ENCODE measurements at regions not wholly inside any gene's neighbourhood (a gene's known extent, or its start where the extent isn't known, plus 50 kb on each side); places are given as distances from the start of the nearest gene placed in this dataset.
"Not testable (repeated sequence)": the region's sequence is repeated elsewhere in the genome, so short reads cannot be mapped to it uniquely, and the experiment has no call there.

DNA sequence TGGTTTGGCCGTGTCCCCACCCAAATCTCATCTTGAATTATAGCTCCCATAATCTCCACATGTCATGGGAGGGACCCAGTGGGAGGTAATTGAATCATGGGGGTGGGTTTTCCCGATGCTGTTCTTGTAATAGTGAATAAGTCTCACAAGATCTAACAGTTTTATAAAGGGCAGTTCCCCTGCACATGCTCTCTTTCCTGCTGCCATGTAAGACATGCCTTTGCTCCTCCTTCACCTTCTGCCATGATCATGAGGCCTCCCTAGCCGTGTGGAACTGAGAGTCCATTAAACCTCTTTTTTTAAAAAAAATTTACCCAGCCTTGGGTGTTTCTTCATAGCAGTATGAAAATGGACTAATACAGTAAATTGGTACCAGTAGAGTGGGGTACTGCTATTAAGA lies 510.6 kb upstream of the FANCL start:
- TF ChIP-seq, protein P1, sequence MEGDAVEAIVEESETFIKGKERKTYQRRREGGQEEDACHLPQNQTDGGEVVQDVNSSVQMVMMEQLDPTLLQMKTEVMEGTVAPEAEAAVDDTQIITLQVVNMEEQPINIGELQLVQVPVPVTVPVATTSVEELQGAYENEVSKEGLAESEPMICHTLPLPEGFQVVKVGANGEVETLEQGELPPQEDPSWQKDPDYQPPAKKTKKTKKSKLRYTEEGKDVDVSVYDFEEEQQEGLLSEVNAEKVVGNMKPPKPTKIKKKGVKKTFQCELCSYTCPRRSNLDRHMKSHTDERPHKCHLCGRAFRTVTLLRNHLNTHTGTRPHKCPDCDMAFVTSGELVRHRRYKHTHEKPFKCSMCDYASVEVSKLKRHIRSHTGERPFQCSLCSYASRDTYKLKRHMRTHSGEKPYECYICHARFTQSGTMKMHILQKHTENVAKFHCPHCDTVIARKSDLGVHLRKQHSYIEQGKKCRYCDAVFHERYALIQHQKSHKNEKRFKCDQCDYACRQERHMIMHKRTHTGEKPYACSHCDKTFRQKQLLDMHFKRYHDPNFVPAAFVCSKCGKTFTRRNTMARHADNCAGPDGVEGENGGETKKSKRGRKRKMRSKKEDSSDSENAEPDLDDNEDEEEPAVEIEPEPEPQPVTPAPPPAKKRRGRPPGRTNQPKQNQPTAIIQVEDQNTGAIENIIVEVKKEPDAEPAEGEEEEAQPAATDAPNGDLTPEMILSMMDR (IDR thresholded peaks at IDR 0.05) = not testable (repeated sequence)
- not testable (repeated sequence) for TF ChIP-seq POLR2A (IDR thresholded peaks at IDR 0.05)
